ENCODE measurements at regions not wholly inside any gene's neighbourhood (a gene's known extent, or its start where the extent isn't known, plus 50 kb on each side); places are given as distances from the start of the nearest gene placed in this dataset.

GRCh38 chr4:30973993-30974392, 253.8 kb downstream of the PCDH7 start (continued):
- TF ChIP-seq REST (IDR thresholded peaks at IDR 0.05; ENCODE audit: low read depth) (no peak), ZNF274 (IDR thresholded peaks at IDR 0.05; ENCODE audit: low read depth, low read length) (no peak), CTCF (IDR thresholded peaks at IDR 0.05 in 2 of 3, conservative IDR thresholded peaks at IDR 0.05 in 1 of 3; ENCODE audit: borderline replicate concordance in 1 of 3, insufficient read depth in 1 of 3, low read depth in 2 of 3, low read length in 2 of 3) (no peak), SRF (IDR thresholded peaks at IDR 0.05; ENCODE audit: low read depth) (no peak)

GRCh38 chr4:30979402-30979801, 259.2 kb downstream of the PCDH7 start:
- DNase-seq (ENCODE audit: low read depth, low spot score) (no peak), ATAC-seq (no peak)
- TF ChIP-seq CEBPB (IDR thresholded peaks at IDR 0.05; ENCODE audit: low read depth) (no peak), ELF1 (IDR thresholded peaks at IDR 0.05; ENCODE audit: borderline replicate concordance, low read depth) (no peak), EGR1 (IDR thresholded peaks at IDR 0.05; ENCODE audit: low read depth) (no peak), POLR2A (IDR thresholded peaks at IDR 0.05; ENCODE audit: borderline replicate concordance, extremely low read depth, insufficient read depth, insufficient read length) (no peak), POLR2AphosphoS5 (IDR thresholded peaks at IDR 0.05; ENCODE audit: low read depth, low read length) (no peak), ZBTB33 (IDR thresholded peaks at IDR 0.05; ENCODE audit: extremely low read depth, insufficient replicate concordance, low read length) (no peak), SP1 (IDR thresholded peaks at IDR 0.05; ENCODE audit: low read depth) (no peak), ZFX (IDR thresholded peaks at IDR 0.05) (no peak), YY1 (IDR thresholded peaks at IDR 0.05; ENCODE audit: extremely low read depth, insufficient replicate concordance, low read depth, low read length) (no peak), JUND (IDR thresholded peaks at IDR 0.05) (no peak), CTCF (IDR thresholded peaks at IDR 0.05 in 2 of 3, conservative IDR thresholded peaks at IDR 0.05 in 1 of 3; ENCODE audit: borderline replicate concordance in 1 of 3, insufficient read depth in 1 of 3, low read depth in 2 of 3, low read length in 2 of 3) (no peak), EZH2 (IDR thresholded peaks at IDR 0.05) (no peak)
- Histone ChIP-seq H3K4me1 (ENCODE audit: control insufficient read depth in 1 of 2, insufficient read depth in 2 of 2, low read length in 2 of 2) (peaks cover 20 to 29% of the 10 kb centered on the region in 2 experiments; a peak in 3 of 4 replicates), H3K9ac (ENCODE audit: low read length) (no peak overlapping the region), H3K4me2 (ENCODE audit: low read length) (no peak overlapping the region), H3K36me3 (ENCODE audit: control insufficient read depth in 1 of 2, insufficient read depth in 2 of 2, low read length in 2 of 2) (0 out of 4 replicates have a peak, but pooled peaks cover 0 to 8% of the 10 kb centered on the region in 2 experiments), H3K27ac (ENCODE audit: low read depth, low read length) (no peak overlapping the region; the same call in 1 of the 2 replicates), H3K9me2 (ENCODE audit: insufficient read depth) (no peaks in the 10 kb centered on the region), H3K27me3 (ENCODE audit: insufficient read depth, low read length) (no peaks in the 10 kb centered on the region), H3K79me2 (ENCODE audit: insufficient read depth, low read length) (peaks cover 37% of the 10 kb centered on the region), H3K4me3 (replicated peaks in 1 of 2; ENCODE audit: low read depth in 1 of 2, low read length in 2 of 2) (no peak overlapping the region), H2AFZ (ENCODE audit: low read depth, low read length, poor library complexity, severe bottlenecking) (no peak overlapping the region), H4K20me1 (ENCODE audit: insufficient read depth) (no peaks in the 10 kb centered on the region), H3K9me3 (ENCODE audit: control insufficient read depth in 1 of 2, insufficient read depth in 1 of 2, low read depth in 1 of 2, low read length in 2 of 2) (no peaks in the 10 kb centered on the region)
- no TSS peak for BruUV-seq (replicated peaks)
- intact Hi-C loops (cut with micrococcal nuclease): no loop called here
- ChIA-PET POLR2A (interaction anchor here (0.6 kb wide), 1 partner anchor 961 kb away, joined by 4 read pairs; no protein-coding TSS in a partner anchor), CTCF (no interaction called here), RAD21 (ENCODE audit: low non-redundant PET in 1 of 2, low total read pairs in 2 of 2, uncharacterized antibody in 2 of 2, unreplicated experiment in 2 of 2) (no interaction called here)

Measured in HCT116 (cell line).